ENCODE measurements at regions not wholly inside any gene's neighbourhood (a gene's known extent, or its start where the extent isn't known, plus 50 kb on each side); places are given as distances from the start of the nearest gene placed in this dataset.

GRCh38 chr9:2479056-2479565 lies 142.5 kb upstream of the VLDLR start:
- ChIA-PET POLR2A (no interaction called here), CTCF (ENCODE audit: low intra/inter-chr PET ratio) (no interaction called here)
- H3K79me2 ChIP-seq (ENCODE audit: control insufficient read depth, insufficient read depth, low read length): no peaks in the 10 kb centered on the region
- H3K9me3 ChIP-seq (replicated peaks; ENCODE audit: control insufficient read depth, insufficient read depth, low read depth, low read length): no peaks in the 10 kb centered on the region
- H3K9ac ChIP-seq (ENCODE audit: insufficient read depth in 1 of 2, low read depth in 2 of 2, low read length in 2 of 2): no peak overlapping the region
- 0% methylated on average over 2 of the region's 2 CpGs for WGBS (ENCODE audit: insufficient coverage, low coverage, missing lambda C conversion rate)
- H3K4me1 ChIP-seq (replicated peaks in 1 of 2; ENCODE audit: control insufficient read depth in 2 of 2, insufficient read depth in 2 of 2, low read length in 2 of 2): no peaks in the 10 kb centered on the region
- H4K20me1 ChIP-seq (replicated peaks; ENCODE audit: control insufficient read depth, insufficient read depth, low read length): no peaks in the 10 kb centered on the region
- no peak overlapping the region for H2AFZ ChIP-seq (ENCODE audit: low read depth, low read length)
- H3K36me3 ChIP-seq (ENCODE audit: control insufficient read depth, insufficient read depth, low read length): no peaks in the 10 kb centered on the region
- H3K4me3 ChIP-seq: no peak overlapping the region
- ATAC-seq (no peak), DNase-seq (ENCODE audit: extremely low read depth in 1 of 4, low spot score in 3 of 4) (no peak), FAIRE-seq (no peak)
- BruUV-seq (replicated peaks): no TSS peak
- intact Hi-C loops (cut with micrococcal nuclease) (no loop called here), in situ Hi-C loops (cut with MboI) (no loop called here)
- H3K4me2 ChIP-seq (ENCODE audit: insufficient read depth, low read length): no peak overlapping the region
- H3K27me3 ChIP-seq (ENCODE audit: control insufficient read depth in 2 of 2, insufficient read depth in 2 of 2, low read length in 2 of 2): no peaks in the 10 kb centered on the region
- H3K9me1 ChIP-seq (ENCODE audit: control insufficient read depth, insufficient read depth, low read length): no peaks in the 10 kb centered on the region
- H3K27ac ChIP-seq (ENCODE audit: extremely low read depth, low read depth, low read length): no peak overlapping the region
- TF ChIP-seq HNRNPUL1 (IDR thresholded peaks at IDR 0.05; ENCODE audit: low read length) (no peak), AFF1 (IDR thresholded peaks at IDR 0.05; ENCODE audit: low read depth in 1 of 2, partially characterized antibody in 2 of 2) (no peak), PREB (CRISPR knock-in tag; IDR thresholded peaks at IDR 0.05) (no peak), MAFG (tag; conservative IDR thresholded peaks at IDR 0.05) (no peak), MYNN (IDR thresholded peaks at IDR 0.05) (no peak), MYNN (CRISPR knock-in tag; IDR thresholded peaks at IDR 0.05) (no peak), HOMEZ (CRISPR knock-in tag; IDR thresholded peaks at IDR 0.05) (no peak), NFE2 (IDR thresholded peaks at IDR 0.05; ENCODE audit: low read depth) (no peak), GTF2F1 (IDR thresholded peaks at IDR 0.05; ENCODE audit: low read depth, low read length) (no peak), ZNF263 (CRISPR knock-in tag; IDR thresholded peaks at IDR 0.05; ENCODE audit: borderline replicate concordance) (no peak), PHTF2 (CRISPR knock-in tag; IDR thresholded peaks at IDR 0.05) (no peak), FOXM1 (IDR thresholded peaks at IDR 0.05; ENCODE audit: low read depth) (no peak), FOXM1 (CRISPR knock-in tag; IDR thresholded peaks at IDR 0.05; ENCODE audit: low read depth) (no peak), ZNF384 (IDR thresholded peaks at IDR 0.05; ENCODE audit: low read depth, low read length) (no peak), ZHX1 (conservative IDR thresholded peaks at IDR 0.05; ENCODE audit: low read length) (no peak), ZNF316 (IDR thresholded peaks at IDR 0.05) (no peak)
